HG02588 (cell line): ENCODE measurements at regions not wholly inside any gene's neighbourhood (a gene's known extent, or its start where the extent isn't known, plus 50 kb on each side); places are given as distances from the start of the nearest gene placed in this dataset.

Experiments used
- ATAC-seq: cut with Tn5 transposase; IDR thresholded peaks from one replicate; pipeline ENCODE4 v1.9.1; 2021; ENCODE audit warnings: mild to moderate bottlenecking, moderate library complexity; ENCODE audit not compliant: unreplicated experiment

- no peak for ATAC-seq
Measured at GRCh38 chr1:58013237-58013636, 533.3 kb downstream of the OMA1 start.

- ATAC-seq = no peak
Measured at GRCh38 chr1:58011978-58012377, 534.5 kb downstream of the OMA1 start.

- ATAC-seq = no peak
Measured at GRCh38 chr1:58006421-58007046, 540.0 kb downstream of the OMA1 start.

GRCh38 chr1:58005212-58005611 lies 541.3 kb downstream of the OMA1 start:
- ATAC-seq = no peak

GRCh38 chr1:58003988-58004387 lies 542.5 kb downstream of the OMA1 start:
- no peak for ATAC-seq

GRCh38 chr1:58003059-58003458 lies 543.5 kb downstream of the OMA1 start:
- no peak for ATAC-seq

- ATAC-seq = no peak
Measured at GRCh38 chr1:58000821-58001220, 545.7 kb downstream of the OMA1 start.

GRCh38 chr1:58000116-58000515 lies 546.4 kb downstream of the OMA1 start:
- no peak for ATAC-seq

GRCh38 chr1:57996400-57996799 lies 550.1 kb downstream of the OMA1 start:
- no peak for ATAC-seq

GRCh38 chr1:57991289-57991688 lies 555.2 kb downstream of the OMA1 start:
- no peak for ATAC-seq

- ATAC-seq = no peak
Measured at GRCh38 chr1:57989877-57990276, 556.6 kb downstream of the OMA1 start.

- ATAC-seq = no peak
Measured at GRCh38 chr1:57987523-57987922, 559.0 kb downstream of the OMA1 start.

- no peak for ATAC-seq
Measured at GRCh38 chr1:57986432-57986831, 560.1 kb downstream of the OMA1 start.

GRCh38 chr1:57984277-57984676 lies 560.4 kb upstream of the DAB1 start:
- ATAC-seq = no peak

GRCh38 chr1:57983441-57983840 lies 559.6 kb upstream of the DAB1 start:
- no peak for ATAC-seq

GRCh38 chr1:57982852-57983251 lies 559.0 kb upstream of the DAB1 start:
- ATAC-seq = no peak

- no peak for ATAC-seq
Measured at GRCh38 chr1:57976216-57976615, 552.4 kb upstream of the DAB1 start.

GRCh38 chr1:57968321-57968720 lies 544.5 kb upstream of the DAB1 start:
- no peak for ATAC-seq

GRCh38 chr1:57966751-57967406 lies 543.0 kb upstream of the DAB1 start:
- ATAC-seq = no peak

GRCh38 chr1:57966340-57966739 lies 542.5 kb upstream of the DAB1 start:
- no peak for ATAC-seq

- no peak for ATAC-seq
Measured at GRCh38 chr1:57963581-57963980, 539.7 kb upstream of the DAB1 start.

- ATAC-seq = no peak
Measured at GRCh38 chr1:57959531-57960241, 535.8 kb upstream of the DAB1 start.
